ENCODE measurements at regions not wholly inside any gene's neighbourhood (a gene's known extent, or its start where the extent isn't known, plus 50 kb on each side); places are given as distances from the start of the nearest gene placed in this dataset.

DNA sequence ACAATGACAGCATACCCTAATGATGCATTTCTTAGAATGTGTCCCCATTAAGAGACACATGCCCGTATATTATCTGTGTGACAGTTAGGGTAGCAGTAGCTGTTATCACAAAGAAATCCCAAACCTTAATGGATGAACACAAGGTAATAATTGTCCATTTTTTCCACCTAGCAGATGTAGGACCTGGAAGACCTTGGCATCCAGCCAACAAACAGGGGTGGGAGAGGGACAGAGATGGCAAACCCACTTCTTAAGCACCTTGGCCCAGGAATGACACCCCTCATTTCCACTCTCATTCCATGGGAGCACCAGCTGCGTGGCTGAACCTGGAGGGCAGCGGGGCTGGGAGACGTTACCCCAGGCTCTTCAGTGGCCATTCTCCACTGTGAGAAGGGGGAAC lies 679.0 kb downstream of the AACS start:
- TF ChIP-seq, protein P1, sequence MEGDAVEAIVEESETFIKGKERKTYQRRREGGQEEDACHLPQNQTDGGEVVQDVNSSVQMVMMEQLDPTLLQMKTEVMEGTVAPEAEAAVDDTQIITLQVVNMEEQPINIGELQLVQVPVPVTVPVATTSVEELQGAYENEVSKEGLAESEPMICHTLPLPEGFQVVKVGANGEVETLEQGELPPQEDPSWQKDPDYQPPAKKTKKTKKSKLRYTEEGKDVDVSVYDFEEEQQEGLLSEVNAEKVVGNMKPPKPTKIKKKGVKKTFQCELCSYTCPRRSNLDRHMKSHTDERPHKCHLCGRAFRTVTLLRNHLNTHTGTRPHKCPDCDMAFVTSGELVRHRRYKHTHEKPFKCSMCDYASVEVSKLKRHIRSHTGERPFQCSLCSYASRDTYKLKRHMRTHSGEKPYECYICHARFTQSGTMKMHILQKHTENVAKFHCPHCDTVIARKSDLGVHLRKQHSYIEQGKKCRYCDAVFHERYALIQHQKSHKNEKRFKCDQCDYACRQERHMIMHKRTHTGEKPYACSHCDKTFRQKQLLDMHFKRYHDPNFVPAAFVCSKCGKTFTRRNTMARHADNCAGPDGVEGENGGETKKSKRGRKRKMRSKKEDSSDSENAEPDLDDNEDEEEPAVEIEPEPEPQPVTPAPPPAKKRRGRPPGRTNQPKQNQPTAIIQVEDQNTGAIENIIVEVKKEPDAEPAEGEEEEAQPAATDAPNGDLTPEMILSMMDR (IDR thresholded peaks at IDR 0.05): no peak
- no peak for TF ChIP-seq POLR2A (IDR thresholded peaks at IDR 0.05)
- Histone ChIP-seq H3K4me1 (no peaks in the 10 kb centered on the region), H3K27me3 (no peaks in the 10 kb centered on the region)

DNA sequence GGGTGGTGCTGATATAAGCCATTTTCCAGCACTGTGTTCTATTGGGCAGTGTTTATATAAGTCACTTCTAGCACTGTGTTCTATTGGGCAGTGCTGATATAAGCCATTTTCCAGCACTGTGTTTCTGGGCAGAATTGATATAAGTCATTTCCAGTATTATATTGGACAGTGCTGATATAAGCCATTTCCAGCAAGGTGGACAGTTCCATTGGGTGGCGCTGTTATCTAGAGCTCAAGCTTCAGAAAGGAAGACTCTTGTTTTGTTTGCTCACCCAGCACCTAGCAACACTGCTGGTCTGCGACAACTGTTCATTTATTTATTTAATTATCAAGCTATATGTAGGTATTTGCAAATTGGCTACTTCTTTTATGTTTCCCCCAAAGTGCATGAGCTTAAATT lies 690.3 kb downstream of the AACS start:
- Histone ChIP-seq H3K4me3 (no peak overlapping the region), H3K27ac (no peak overlapping the region), H3K27me3 (no peaks in the 10 kb centered on the region), H3K4me1 (no peaks in the 10 kb centered on the region), H3K36me3 (no peaks in the 10 kb centered on the region), H3K9me3 (no peaks in the 10 kb centered on the region)
- TF ChIP-seq, protein P1 (IDR thresholded peaks at IDR 0.05): no peak
- TF ChIP-seq POLR2A (IDR thresholded peaks at IDR 0.05): no peak
- DNase-seq: no peak

More for the DNA sequence above, 679.0 kb downstream of the AACS start:
- H3K27ac ChIP-seq: no peak overlapping the region
- DNase-seq: no peak
- no peak overlapping the region for H3K4me3 ChIP-seq
- no peaks in the 10 kb centered on the region for H3K36me3 ChIP-seq
- H3K9me3 ChIP-seq: peaks cover 0 to 4% (median 0%) of the 10 kb centered on the region in 4 donors

DNA sequence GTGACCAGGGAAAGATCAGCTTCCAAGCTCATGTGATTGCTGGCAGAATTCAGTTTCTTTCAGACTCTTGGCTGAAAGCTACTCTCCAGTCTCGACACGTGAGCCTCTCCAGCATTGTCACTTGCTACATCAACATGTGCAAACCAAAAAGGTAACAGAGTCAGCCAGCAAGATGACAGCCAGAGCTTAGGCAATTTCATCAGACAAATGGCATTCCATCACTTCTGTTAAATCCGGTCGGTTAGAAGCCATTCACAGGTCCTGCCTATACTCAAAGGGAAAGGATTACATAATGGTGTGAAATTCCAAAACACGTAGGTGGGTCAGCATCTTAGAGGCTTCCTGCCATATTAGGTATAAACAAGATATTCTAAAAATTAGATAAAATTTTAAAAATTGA lies 700.9 kb downstream of the AACS start:
- DNase-seq: no peak
- Histone ChIP-seq H3K27me3 (no peaks in the 10 kb centered on the region), H3K27ac (no peak overlapping the region), H3K36me3 (no peaks in the 10 kb centered on the region), H3K4me1 (no peaks in the 10 kb centered on the region), H3K4me3 (no peak overlapping the region), H3K9me3 (no peaks in the 10 kb centered on the region)
- no peak for TF ChIP-seq POLR2A (IDR thresholded peaks at IDR 0.05)
- TF ChIP-seq, protein P1 (IDR thresholded peaks at IDR 0.05): no peak

DNA sequence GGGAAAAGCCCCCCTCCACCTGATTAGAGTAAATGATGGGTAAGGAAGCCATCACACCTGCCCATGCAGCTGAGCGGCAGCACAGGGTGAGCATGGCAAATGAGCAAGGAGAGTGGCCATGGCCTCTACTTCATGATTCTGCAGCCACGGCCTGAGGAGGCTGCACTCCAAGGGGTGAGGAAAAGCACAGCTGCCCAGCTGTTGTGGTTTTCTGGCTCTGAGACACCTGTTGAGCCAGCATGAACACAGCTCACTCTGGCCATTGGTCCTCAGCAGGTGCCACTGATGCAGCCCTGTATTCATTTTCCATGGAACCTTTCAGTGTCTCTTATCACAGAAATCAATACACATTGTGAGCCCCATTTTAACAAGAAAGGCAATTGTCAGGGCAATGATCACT lies 707.2 kb downstream of the AACS start:
- no peak overlapping the region for H3K27ac ChIP-seq
- no peaks in the 10 kb centered on the region for H3K36me3 ChIP-seq
- no peak for DNase-seq
- peaks cover 0 to 5% (median 0%) of the 10 kb centered on the region in 4 donors for H3K9me3 ChIP-seq
- TF ChIP-seq, protein P1 (IDR thresholded peaks at IDR 0.05): no peak
- no peak for TF ChIP-seq POLR2A (IDR thresholded peaks at IDR 0.05)
- H3K4me3 ChIP-seq: no peak overlapping the region
- no peaks in the 10 kb centered on the region for H3K4me1 ChIP-seq
- H3K27me3 ChIP-seq: no peaks in the 10 kb centered on the region

DNA sequence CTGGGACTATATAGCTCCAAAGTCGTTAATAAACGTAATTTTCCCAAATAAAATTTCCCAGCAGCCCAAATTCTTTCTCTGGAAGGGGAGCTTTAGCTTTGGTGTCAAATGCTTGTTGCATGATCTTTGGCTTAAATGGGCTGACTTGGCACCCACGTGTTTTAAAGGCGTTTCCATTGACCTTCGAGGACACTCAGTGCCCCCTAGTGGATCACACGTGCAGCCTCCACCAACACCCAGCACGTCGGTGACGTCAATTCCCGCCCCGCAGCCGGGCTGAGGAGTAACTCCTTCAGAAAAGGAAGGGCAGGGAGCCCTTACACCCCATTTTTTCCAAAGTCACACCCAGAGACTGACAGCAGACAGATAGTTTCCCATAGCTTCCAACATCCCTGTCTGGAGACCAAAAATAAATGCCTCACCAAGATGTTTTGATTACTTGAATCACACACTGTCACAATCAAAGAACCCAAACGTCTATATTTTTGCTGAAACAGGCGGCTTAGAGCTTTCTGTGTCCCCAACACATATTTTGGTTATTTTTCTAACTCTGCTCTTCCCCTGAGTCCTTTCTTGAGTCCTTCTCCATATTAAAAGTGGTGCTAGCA lies 707.9 kb downstream of the AACS start:
- Histone ChIP-seq H3K4me1 (no peaks in the 10 kb centered on the region), H3K27ac (no peak overlapping the region), H3K9me3 (peaks cover 0 to 5% (median 0%) of the 10 kb centered on the region in 4 donors), H3K27me3 (no peaks in the 10 kb centered on the region), H3K36me3 (no peaks in the 10 kb centered on the region), H3K4me3 (no peak overlapping the region)
- DNase-seq: no peak
- TF ChIP-seq, protein P1 (IDR thresholded peaks at IDR 0.05): no peak
- no peak for TF ChIP-seq POLR2A (IDR thresholded peaks at IDR 0.05)

DNA sequence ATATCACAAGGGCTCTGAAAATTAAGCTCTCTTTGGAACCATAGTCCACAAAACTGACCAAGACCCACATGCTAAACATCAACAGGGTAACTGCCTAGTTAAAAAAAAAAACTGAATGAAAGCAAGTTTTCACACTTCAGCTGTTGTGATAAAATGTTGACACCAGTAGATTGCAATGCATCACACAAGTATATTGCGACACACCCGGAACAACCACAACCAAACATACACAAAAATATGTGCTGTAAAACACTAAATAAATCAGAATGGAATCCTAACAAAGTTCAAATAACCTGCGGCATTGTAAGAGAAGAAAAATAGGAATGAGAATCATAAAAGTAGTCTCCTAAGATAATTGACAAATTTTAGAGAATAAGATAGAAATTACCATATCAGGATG lies 710.3 kb downstream of the AACS start:
- DNase-seq: no peak
- Histone ChIP-seq H3K36me3 (no peaks in the 10 kb centered on the region), H3K4me1 (no peaks in the 10 kb centered on the region), H3K27ac (no peak overlapping the region), H3K27me3 (no peaks in the 10 kb centered on the region), H3K4me3 (no peak overlapping the region), H3K9me3 (peaks cover 0 to 5% (median 0%) of the 10 kb centered on the region in 4 donors)
- TF ChIP-seq, protein P1 (IDR thresholded peaks at IDR 0.05): no peak
- no peak for TF ChIP-seq POLR2A (IDR thresholded peaks at IDR 0.05)
